Ectodermal cell (in vitro differentiated cells): ENCODE measurements at regions not wholly inside any gene's neighbourhood (a gene's known extent, or its start where the extent isn't known, plus 50 kb on each side); places are given as distances from the start of the nearest gene placed in this dataset.
"Not testable (repeated sequence)": the region's sequence is repeated elsewhere in the genome, so short reads cannot be mapped to it uniquely, and the experiment has no call there.

Source experiments
- H3K27ac ChIP-seq: 2 replicates; pipeline ENCODE4 v1.7.0; 2013; ENCODE audit warnings: mild to moderate bottlenecking, low read depth, low read length; ENCODE audit not compliant: insufficient read depth, poor library complexity, severe bottlenecking
- H3K27me3 ChIP-seq: 2 replicates; pipeline ENCODE4 v1.7.0; 2013; ENCODE audit warnings: mild to moderate bottlenecking, low read length; ENCODE audit not compliant: insufficient read depth, control insufficient read depth, poor library complexity, severe bottlenecking
- H3K36me3 ChIP-seq: one replicate; pipeline ENCODE4 v1.7.0; 2013; ENCODE audit warnings: low read length; ENCODE audit not compliant: control insufficient read depth, insufficient read depth
- H3K4me1 ChIP-seq: one replicate; pipeline ENCODE4 v1.7.0; 2013; ENCODE audit warnings: low read length; ENCODE audit not compliant: control insufficient read depth, insufficient read depth
- H3K4me3 ChIP-seq: 2 replicates; pipeline ENCODE4 v1.7.0; 2013; ENCODE audit warnings: low read depth, low read length, control low read depth; ENCODE audit not compliant: insufficient read depth
- H3K9me3 ChIP-seq: 2 replicates; pipeline ENCODE4 v1.7.0; 2013; ENCODE audit warnings: mild to moderate bottlenecking, low read length, moderate library complexity; ENCODE audit not compliant: control insufficient read depth
- WGBS, 2 experiments: methylation state at CpG; one replicate each; pipeline ENCODE4 v1.1.7; 2013; ENCODE audit warnings: missing lambda C conversion rate in 2 of 2; 5-methylcytosine and 5-hydroxymethylcytosine counted together

- H3K4me3 ChIP-seq: no peak overlapping the region
- no peaks in the 10 kb centered on the region for H3K36me3 ChIP-seq
- H3K4me1 ChIP-seq: no peaks in the 10 kb centered on the region
- 91 to 92% methylated on average over 6 of the region's 6 CpGs for WGBS, 2 experiments
- H3K9me3 ChIP-seq: no peaks in the 10 kb centered on the region
- H3K27me3 ChIP-seq: no peaks in the 10 kb centered on the region
- no peak overlapping the region for H3K27ac ChIP-seq
Observed at GRCh38 chr3:162601101-162601670, 1104.6 kb downstream of the OTOL1 start.

GRCh38 chr3:162602619-162603018 lies 1106.0 kb downstream of the OTOL1 start:
- Histone ChIP-seq H3K4me3 (no peak overlapping the region), H3K27ac (no peak overlapping the region), H3K9me3 (no peaks in the 10 kb centered on the region), H3K27me3 (no peaks in the 10 kb centered on the region), H3K4me1 (no peaks in the 10 kb centered on the region), H3K36me3 (no peaks in the 10 kb centered on the region)
- WGBS, 2 experiments: 93 to 94% methylated on average over 2 to 3 of the region's 3 CpGs

- Histone ChIP-seq H3K9me3 (no peaks in the 10 kb centered on the region), H3K36me3 (no peaks in the 10 kb centered on the region), H3K4me1 (no peaks in the 10 kb centered on the region), H3K27me3 (no peaks in the 10 kb centered on the region), H3K4me3 (no peak overlapping the region), H3K27ac (no peak overlapping the region)
- 81 to 88% methylated on average over 4 of the region's 4 CpGs for WGBS, 2 experiments
Observed at GRCh38 chr3:162605651-162606204, 1109.1 kb downstream of the OTOL1 start.

- Histone ChIP-seq H3K27ac (no peak overlapping the region), H3K4me3 (no peak overlapping the region), H3K27me3 (no peaks in the 10 kb centered on the region), H3K4me1 (no peaks in the 10 kb centered on the region), H3K9me3 (no peaks in the 10 kb centered on the region), H3K36me3 (no peaks in the 10 kb centered on the region)
- 53 to 59% methylated on average over 2 of the region's 2 CpGs for WGBS, 2 experiments
Observed at GRCh38 chr3:162610261-162610660, 1113.7 kb downstream of the OTOL1 start.

GRCh38 chr3:162612991-162613390 lies 1116.4 kb downstream of the OTOL1 start:
- Histone ChIP-seq H3K4me1 (no peaks in the 10 kb centered on the region), H3K9me3 (no peaks in the 10 kb centered on the region), H3K27me3 (no peaks in the 10 kb centered on the region), H3K4me3 (no peak overlapping the region), H3K27ac (no peak overlapping the region), H3K36me3 (no peaks in the 10 kb centered on the region)
- WGBS, 2 experiments: 88 to 100% methylated on average over 1 of the region's 2 CpGs

GRCh38 chr3:162626172-162626571 lies 1129.6 kb downstream of the OTOL1 start:
- Histone ChIP-seq H3K27me3 (no peaks in the 10 kb centered on the region), H3K9me3 (no peaks in the 10 kb centered on the region), H3K4me3 (no peak overlapping the region), H3K27ac (no peak overlapping the region), H3K36me3 (no peaks in the 10 kb centered on the region), H3K4me1 (no peaks in the 10 kb centered on the region)

GRCh38 chr3:162628531-162628930 lies 1131.9 kb downstream of the OTOL1 start:
- no peaks in the 10 kb centered on the region for H3K4me1 ChIP-seq
- WGBS, 2 experiments: 93 to 95% methylated on average over 2 to 3 of the region's 3 CpGs
- no peaks in the 10 kb centered on the region for H3K9me3 ChIP-seq
- no peaks in the 10 kb centered on the region for H3K27me3 ChIP-seq
- no peaks in the 10 kb centered on the region for H3K36me3 ChIP-seq
- no peak overlapping the region for H3K27ac ChIP-seq
- H3K4me3 ChIP-seq: no peak overlapping the region

GRCh38 chr3:162629372-162629771 lies 1132.8 kb downstream of the OTOL1 start:
- Histone ChIP-seq H3K27ac (no peak overlapping the region), H3K4me1 (no peaks in the 10 kb centered on the region), H3K36me3 (no peaks in the 10 kb centered on the region), H3K27me3 (no peaks in the 10 kb centered on the region), H3K9me3 (no peaks in the 10 kb centered on the region), H3K4me3 (no peak overlapping the region)

- Histone ChIP-seq H3K27ac (no peak overlapping the region), H3K4me1 (no peaks in the 10 kb centered on the region), H3K4me3 (no peak overlapping the region), H3K27me3 (no peaks in the 10 kb centered on the region), H3K9me3 (no peaks in the 10 kb centered on the region), H3K36me3 (no peaks in the 10 kb centered on the region)
- 97% methylated on average over 2 of the region's 2 CpGs for WGBS, 2 experiments
Observed at GRCh38 chr3:162632672-162633071, 1136.1 kb downstream of the OTOL1 start.

- not testable (repeated sequence) for H3K4me1 ChIP-seq, H3K36me3 ChIP-seq, H3K27me3 ChIP-seq, H3K9me3 ChIP-seq, H3K4me3 ChIP-seq, H3K27ac ChIP-seq
- WGBS, 2 experiments: 97% methylated on average over 13 of the region's 13 CpGs
Observed at GRCh38 chr3:162640208-162640607, 1143.6 kb downstream of the OTOL1 start.

- H3K4me3 ChIP-seq: no peak overlapping the region
- 79 to 94% methylated on average over 2 of the region's 3 CpGs for WGBS, 2 experiments
- H3K27me3 ChIP-seq: no peaks in the 10 kb centered on the region
- no peaks in the 10 kb centered on the region for H3K36me3 ChIP-seq
- no peaks in the 10 kb centered on the region for H3K9me3 ChIP-seq
- H3K27ac ChIP-seq: no peak overlapping the region
- no peaks in the 10 kb centered on the region for H3K4me1 ChIP-seq
Observed at GRCh38 chr3:162641317-162641716, 1144.7 kb downstream of the OTOL1 start.
